ENCODE measurements at regions not wholly inside any gene's neighbourhood (a gene's known extent, or its start where the extent isn't known, plus 50 kb on each side); places are given as distances from the start of the nearest gene placed in this dataset.

GRCh38 chr16:22633799-22634198 is 123.1 kb downstream of the NPIPB5 start:
- Histone ChIP-seq H3K9me3 (replicated peaks in 1 of 2; ENCODE audit: control insufficient read depth in 1 of 2, insufficient read depth in 1 of 2, low read length in 2 of 2) (peaks cover 4 to 6% of the 10 kb centered on the region in 2 donors), H3K27ac (ENCODE audit: low read depth in 1 of 2, low read length in 2 of 2) (no peak overlapping the region), H3K36me3 (replicated peaks in 1 of 2; ENCODE audit: control insufficient read depth in 1 of 2, insufficient read depth in 2 of 2, low read length in 2 of 2) (no peaks in the 10 kb centered on the region), H3K9ac (ENCODE audit: insufficient read depth, low read length, poor library complexity, severe bottlenecking) (no peak overlapping the region), H3K4me3 (replicated peaks in 1 of 3; ENCODE audit: low read depth in 2 of 3, low read length in 3 of 3) (no peak overlapping the region), H2AFZ (ENCODE audit: insufficient read depth, low read depth, low read length, poor library complexity, severe bottlenecking) (no peak overlapping the region), H3K4me1 (ENCODE audit: control insufficient read depth in 1 of 2, insufficient read depth in 2 of 2, low read length in 2 of 2) (no peaks in the 10 kb centered on the region), H3K4me2 (replicated peaks; ENCODE audit: extremely low read depth, low read length, poor library complexity, severe bottlenecking) (no peak overlapping the region), H4K20me1 (ENCODE audit: insufficient read depth, low read length) (no peaks in the 10 kb centered on the region), H3K79me2 (ENCODE audit: insufficient read depth, low read length) (no peaks in the 10 kb centered on the region), H3K27me3 (ENCODE audit: control insufficient read depth in 2 of 2, insufficient read depth in 2 of 2, low read length in 2 of 2) (peaks cover 16 to 25% of the 10 kb centered on the region in 2 donors)
- Mint-ChIP-seq H3K27ac (no peak overlapping the region), H3K36me3 (no peaks in the 10 kb centered on the region), H3K4me1 (no peaks in the 10 kb centered on the region), H3K9me3 (no peaks in the 10 kb centered on the region), H3K27me3 (ENCODE audit: low read depth in 3 of 3) (peaks cover 3 to 19% (median 12%) of the 10 kb centered on the region in 3 donors), H3K4me3 (no peak overlapping the region)
- intact Hi-C loops (cut with micrococcal nuclease): loop anchor here in 1 of 2 donors (5.0 kb wide), 1 partner anchor 1066 kb away; no protein-coding TSS in a partner anchor
- WGBS (ENCODE audit: insufficient coverage): 72% methylated on average over 2 of the region's 3 CpGs
- TF ChIP-seq, protein P1, sequence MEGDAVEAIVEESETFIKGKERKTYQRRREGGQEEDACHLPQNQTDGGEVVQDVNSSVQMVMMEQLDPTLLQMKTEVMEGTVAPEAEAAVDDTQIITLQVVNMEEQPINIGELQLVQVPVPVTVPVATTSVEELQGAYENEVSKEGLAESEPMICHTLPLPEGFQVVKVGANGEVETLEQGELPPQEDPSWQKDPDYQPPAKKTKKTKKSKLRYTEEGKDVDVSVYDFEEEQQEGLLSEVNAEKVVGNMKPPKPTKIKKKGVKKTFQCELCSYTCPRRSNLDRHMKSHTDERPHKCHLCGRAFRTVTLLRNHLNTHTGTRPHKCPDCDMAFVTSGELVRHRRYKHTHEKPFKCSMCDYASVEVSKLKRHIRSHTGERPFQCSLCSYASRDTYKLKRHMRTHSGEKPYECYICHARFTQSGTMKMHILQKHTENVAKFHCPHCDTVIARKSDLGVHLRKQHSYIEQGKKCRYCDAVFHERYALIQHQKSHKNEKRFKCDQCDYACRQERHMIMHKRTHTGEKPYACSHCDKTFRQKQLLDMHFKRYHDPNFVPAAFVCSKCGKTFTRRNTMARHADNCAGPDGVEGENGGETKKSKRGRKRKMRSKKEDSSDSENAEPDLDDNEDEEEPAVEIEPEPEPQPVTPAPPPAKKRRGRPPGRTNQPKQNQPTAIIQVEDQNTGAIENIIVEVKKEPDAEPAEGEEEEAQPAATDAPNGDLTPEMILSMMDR (IDR thresholded peaks at IDR 0.05): no peak
- DNase-seq: no peak

- H3K27ac Mint-ChIP-seq: no peak overlapping the region
- Histone ChIP-seq H4K20me1 (ENCODE audit: insufficient read depth, low read length) (no peaks in the 10 kb centered on the region), H3K9ac (ENCODE audit: insufficient read depth, low read length, poor library complexity, severe bottlenecking) (no peak overlapping the region), H3K36me3 (replicated peaks in 1 of 2; ENCODE audit: control insufficient read depth in 1 of 2, insufficient read depth in 2 of 2, low read length in 2 of 2) (no peaks in the 10 kb centered on the region), H3K4me2 (replicated peaks; ENCODE audit: extremely low read depth, low read length, poor library complexity, severe bottlenecking) (no peak overlapping the region), H3K79me2 (ENCODE audit: insufficient read depth, low read length) (no peaks in the 10 kb centered on the region), H3K27ac (ENCODE audit: low read depth in 1 of 2, low read length in 2 of 2) (no peak overlapping the region), H3K27me3 (ENCODE audit: control insufficient read depth in 2 of 2, insufficient read depth in 2 of 2, low read length in 2 of 2) (peaks cover 16 to 25% of the 10 kb centered on the region in 2 donors), H3K4me1 (ENCODE audit: control insufficient read depth in 1 of 2, insufficient read depth in 2 of 2, low read length in 2 of 2) (no peaks in the 10 kb centered on the region), H3K4me3 (replicated peaks in 1 of 3; ENCODE audit: low read depth in 2 of 3, low read length in 3 of 3) (no peak overlapping the region), H2AFZ (ENCODE audit: insufficient read depth, low read depth, low read length, poor library complexity, severe bottlenecking) (no peak overlapping the region), H3K9me3 (replicated peaks in 1 of 2; ENCODE audit: control insufficient read depth in 1 of 2, insufficient read depth in 1 of 2, low read length in 2 of 2) (peaks cover 4 to 6% of the 10 kb centered on the region in 2 donors)
- DNase-seq: no peak
- H3K27me3 Mint-ChIP-seq (ENCODE audit: low read depth in 3 of 3): peaks cover 3 to 19% (median 12%) of the 10 kb centered on the region in 3 donors
- intact Hi-C loops (cut with micrococcal nuclease): loop anchor here in 1 of 2 donors (5.0 kb wide), 1 partner anchor 1068 kb away; no protein-coding TSS in a partner anchor
- H3K4me3 Mint-ChIP-seq: no peak overlapping the region
- TF ChIP-seq, protein P1 (IDR thresholded peaks at IDR 0.05): no peak
- no peaks in the 10 kb centered on the region for H3K9me3 Mint-ChIP-seq
- no peaks in the 10 kb centered on the region for H3K4me1 Mint-ChIP-seq
- no peaks in the 10 kb centered on the region for H3K36me3 Mint-ChIP-seq
Observed at GRCh38 chr16:22634954-22635353, 124.3 kb downstream of the NPIPB5 start.

Data from CD14-positive monocyte (primary cell).